ENCODE measurements at regions not wholly inside any gene's neighbourhood (a gene's known extent, or its start where the extent isn't known, plus 50 kb on each side); places are given as distances from the start of the nearest gene placed in this dataset.

- Mint-ChIP-seq H3K27me3 (ENCODE audit: low read depth) (no peaks in the 10 kb centered on the region), H3K36me3 (ENCODE audit: low read depth) (no peaks in the 10 kb centered on the region), H3K27ac (peak overlapping the region in 1 of 3 experiments; percentile 48), H3K4me3 (no peak overlapping the region), H3K9me3 (no peaks in the 10 kb centered on the region), H3K4me1 (peaks cover 33% of the 10 kb centered on the region)
- TF ChIP-seq CTCF (IDR thresholded peaks at IDR 0.05; ENCODE audit: unreplicated experiment in 3 of 3) = no peak
These were observed 293.5 kb downstream of the SPRY2 start for GRCh38 chr13:80047406-80047805.

DNA sequence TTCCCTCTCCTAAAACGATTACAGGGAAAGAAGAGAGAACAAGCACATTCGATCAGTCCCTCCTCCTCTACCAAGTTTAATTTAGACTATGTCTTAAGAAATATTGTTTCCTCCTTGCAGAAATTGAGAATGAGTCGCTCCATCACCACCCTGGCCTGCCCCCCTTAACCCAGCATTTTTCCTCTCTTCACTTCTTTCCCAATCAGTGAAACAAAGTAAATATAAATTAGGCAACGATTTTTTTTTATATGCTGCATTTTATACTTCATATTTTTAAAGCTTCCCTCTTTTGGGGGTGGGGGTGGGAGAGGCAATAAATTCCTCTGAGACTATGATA, 300.0 kb downstream of the SPRY2 start:
- Mint-ChIP-seq H3K4me3 (no peak overlapping the region), H3K4me1 (peaks cover 5% of the 10 kb centered on the region), H3K36me3 (ENCODE audit: low read depth) (no peaks in the 10 kb centered on the region), H3K27me3 (ENCODE audit: low read depth) (no peaks in the 10 kb centered on the region), H3K27ac (peak overlapping the region; percentile 37 to 73 (median 58)), H3K9me3 (no peaks in the 10 kb centered on the region)
- no peak for TF ChIP-seq CTCF (IDR thresholded peaks at IDR 0.05; ENCODE audit: unreplicated experiment in 3 of 3)

DNA sequence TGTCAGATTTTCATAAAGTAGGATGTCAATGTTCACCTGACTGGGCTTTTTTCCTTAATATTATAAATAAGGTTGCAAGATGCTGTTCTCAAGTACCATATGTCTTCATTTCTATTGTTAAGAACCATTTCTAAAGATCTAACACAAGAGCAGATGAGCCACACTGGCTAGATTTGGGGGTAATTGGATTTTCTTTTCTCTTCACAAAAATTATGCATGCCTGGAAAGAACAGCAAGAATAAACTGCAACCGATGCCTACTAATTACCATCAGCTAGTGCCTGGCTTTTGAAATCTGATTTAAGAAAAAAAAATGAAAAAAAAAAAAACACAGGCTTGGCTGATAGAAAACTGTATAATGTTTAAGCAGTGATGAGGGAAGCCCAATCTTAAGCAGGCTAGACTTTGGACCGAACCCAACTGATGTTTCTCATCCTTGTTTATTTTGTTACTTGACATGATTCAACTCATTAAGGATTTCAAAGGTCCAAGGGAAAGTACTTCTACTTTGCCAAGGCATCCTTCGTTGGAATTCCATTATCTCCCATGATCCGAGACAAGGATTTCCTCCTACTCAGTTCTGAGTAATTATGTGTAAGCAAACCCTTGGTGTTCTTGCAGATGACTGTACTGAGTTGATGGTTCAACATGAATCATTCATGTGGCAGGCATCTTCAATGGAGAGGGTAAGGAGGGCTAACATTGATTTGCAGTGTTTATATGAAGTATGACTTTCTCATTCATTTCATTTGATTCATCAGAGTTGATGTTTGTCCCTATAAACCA, 300.5 kb downstream of the SPRY2 start:
- no peak for TF ChIP-seq CTCF (IDR thresholded peaks at IDR 0.05; ENCODE audit: unreplicated experiment in 3 of 3)
- H3K9me3 Mint-ChIP-seq = no peaks in the 10 kb centered on the region
- peak overlapping the region; percentile 37 to 73 (median 58) for H3K27ac Mint-ChIP-seq
- H3K4me1 Mint-ChIP-seq = peaks cover 8% of the 10 kb centered on the region
- no peak overlapping the region for H3K4me3 Mint-ChIP-seq
- no peaks in the 10 kb centered on the region for H3K27me3 Mint-ChIP-seq (ENCODE audit: low read depth)
- no peaks in the 10 kb centered on the region for H3K36me3 Mint-ChIP-seq (ENCODE audit: low read depth)

GRCh38 chr13:80039000-80039399, 301.9 kb downstream of the SPRY2 start:
- H3K36me3 Mint-ChIP-seq (ENCODE audit: low read depth) = no peaks in the 10 kb centered on the region
- H3K27me3 Mint-ChIP-seq (ENCODE audit: low read depth) = no peaks in the 10 kb centered on the region
- no peak overlapping the region for H3K27ac Mint-ChIP-seq
- TF ChIP-seq CTCF (IDR thresholded peaks at IDR 0.05; ENCODE audit: unreplicated experiment in 3 of 3) = no peak
- peaks cover 18% of the 10 kb centered on the region for H3K4me1 Mint-ChIP-seq
- H3K4me3 Mint-ChIP-seq = no peak overlapping the region
- no peaks in the 10 kb centered on the region for H3K9me3 Mint-ChIP-seq

DNA sequence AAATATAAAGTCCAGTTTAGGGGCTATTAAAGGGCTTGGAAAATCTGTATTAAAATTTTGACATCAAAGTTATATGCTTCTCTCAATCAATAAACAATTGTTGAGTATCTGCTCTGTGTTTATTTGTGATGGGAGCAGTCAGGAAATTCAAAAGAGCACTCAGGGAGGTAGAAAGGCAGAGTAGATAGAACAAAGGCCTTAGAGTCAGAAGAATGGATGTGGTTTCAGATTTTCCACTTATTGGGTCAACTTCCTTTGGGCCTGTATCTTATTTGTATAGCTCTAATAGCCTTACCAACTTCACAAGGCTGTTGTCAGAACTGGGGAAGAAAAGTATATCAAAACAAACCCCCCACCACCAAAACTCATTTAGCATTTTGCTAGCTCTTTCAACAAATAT, 302.6 kb downstream of the SPRY2 start:
- no peaks in the 10 kb centered on the region for H3K27me3 Mint-ChIP-seq (ENCODE audit: low read depth)
- no peaks in the 10 kb centered on the region for H3K9me3 Mint-ChIP-seq
- TF ChIP-seq CTCF (IDR thresholded peaks at IDR 0.05; ENCODE audit: unreplicated experiment in 3 of 3) = no peak
- H3K4me1 Mint-ChIP-seq = peaks cover 18% of the 10 kb centered on the region
- no peak overlapping the region for H3K27ac Mint-ChIP-seq
- H3K36me3 Mint-ChIP-seq (ENCODE audit: low read depth) = no peaks in the 10 kb centered on the region
- H3K4me3 Mint-ChIP-seq = no peak overlapping the region

DNA sequence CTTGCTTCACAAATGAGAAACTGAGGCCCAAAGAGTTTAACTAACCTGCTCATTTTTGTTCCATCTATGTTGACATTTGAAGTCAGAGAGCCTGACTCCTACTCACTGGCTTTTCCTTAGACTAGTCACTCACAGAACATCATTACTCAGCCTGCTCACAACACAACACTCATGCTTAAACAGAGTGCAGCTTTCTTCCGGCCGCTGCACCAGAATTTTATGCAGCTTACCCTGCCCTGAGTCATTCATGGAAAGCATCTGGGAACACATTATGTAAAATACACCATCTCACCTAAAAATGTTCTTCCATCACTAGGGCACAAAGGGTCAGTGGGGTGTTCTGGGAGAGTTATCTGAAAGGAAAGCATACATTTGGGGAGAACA, 303.4 kb downstream of the SPRY2 start:
- no peak for TF ChIP-seq CTCF (IDR thresholded peaks at IDR 0.05; ENCODE audit: unreplicated experiment in 3 of 3)
- Mint-ChIP-seq H3K4me3 (no peak overlapping the region), H3K36me3 (ENCODE audit: low read depth) (no peaks in the 10 kb centered on the region), H3K27me3 (ENCODE audit: low read depth) (no peaks in the 10 kb centered on the region), H3K4me1 (peaks cover 18% of the 10 kb centered on the region), H3K27ac (no peak overlapping the region), H3K9me3 (no peaks in the 10 kb centered on the region)

Measured in nephron (organoid).